ENCODE measurements at regions not wholly inside any gene's neighbourhood (a gene's known extent, or its start where the extent isn't known, plus 50 kb on each side); places are given as distances from the start of the nearest gene placed in this dataset.

DNA sequence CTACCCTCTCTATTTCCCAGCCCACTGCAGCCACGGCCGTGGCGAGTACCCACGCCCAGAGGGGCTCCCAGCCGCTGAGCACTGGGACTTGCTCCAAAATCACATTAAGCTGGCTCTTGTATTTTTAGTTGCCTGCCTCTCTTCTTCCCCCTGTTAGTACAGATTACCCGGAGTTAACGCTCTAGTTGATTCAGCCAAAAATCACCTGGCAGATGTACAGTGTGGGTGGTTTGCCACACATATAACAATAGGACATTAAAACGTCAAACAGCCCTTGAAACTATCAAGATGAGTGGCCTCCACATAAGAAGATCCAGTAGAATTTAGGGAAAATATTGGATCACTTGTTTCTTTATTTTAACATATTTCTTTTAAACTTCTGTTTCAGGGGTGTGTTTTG lies 268.8 kb upstream of the PRDM1 start:
- no peak for DNase-seq (ENCODE audit: low read depth in 1 of 2, low spot score in 1 of 2)

DNA sequence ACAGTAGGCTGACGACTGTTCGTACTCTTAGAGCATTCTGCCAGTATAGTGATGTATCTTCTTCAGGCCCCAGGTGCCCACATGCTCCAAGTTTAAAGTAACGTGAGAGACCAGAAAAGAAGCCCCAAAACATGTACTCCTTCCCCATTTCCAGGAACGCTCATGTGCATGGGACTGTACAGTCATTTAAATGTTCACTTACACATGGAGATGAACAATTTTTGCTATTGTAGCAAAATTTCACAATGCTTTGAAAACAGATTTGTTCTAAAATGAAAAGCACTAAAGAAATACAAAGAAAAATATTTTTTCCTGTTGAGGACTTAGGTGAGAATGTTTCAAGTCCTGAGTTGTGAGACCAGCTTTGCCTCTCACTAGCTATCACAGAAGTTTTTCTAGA lies 269.3 kb upstream of the PRDM1 start:
- DNase-seq (ENCODE audit: low read depth in 1 of 2, low spot score in 1 of 2) = no peak

DNA sequence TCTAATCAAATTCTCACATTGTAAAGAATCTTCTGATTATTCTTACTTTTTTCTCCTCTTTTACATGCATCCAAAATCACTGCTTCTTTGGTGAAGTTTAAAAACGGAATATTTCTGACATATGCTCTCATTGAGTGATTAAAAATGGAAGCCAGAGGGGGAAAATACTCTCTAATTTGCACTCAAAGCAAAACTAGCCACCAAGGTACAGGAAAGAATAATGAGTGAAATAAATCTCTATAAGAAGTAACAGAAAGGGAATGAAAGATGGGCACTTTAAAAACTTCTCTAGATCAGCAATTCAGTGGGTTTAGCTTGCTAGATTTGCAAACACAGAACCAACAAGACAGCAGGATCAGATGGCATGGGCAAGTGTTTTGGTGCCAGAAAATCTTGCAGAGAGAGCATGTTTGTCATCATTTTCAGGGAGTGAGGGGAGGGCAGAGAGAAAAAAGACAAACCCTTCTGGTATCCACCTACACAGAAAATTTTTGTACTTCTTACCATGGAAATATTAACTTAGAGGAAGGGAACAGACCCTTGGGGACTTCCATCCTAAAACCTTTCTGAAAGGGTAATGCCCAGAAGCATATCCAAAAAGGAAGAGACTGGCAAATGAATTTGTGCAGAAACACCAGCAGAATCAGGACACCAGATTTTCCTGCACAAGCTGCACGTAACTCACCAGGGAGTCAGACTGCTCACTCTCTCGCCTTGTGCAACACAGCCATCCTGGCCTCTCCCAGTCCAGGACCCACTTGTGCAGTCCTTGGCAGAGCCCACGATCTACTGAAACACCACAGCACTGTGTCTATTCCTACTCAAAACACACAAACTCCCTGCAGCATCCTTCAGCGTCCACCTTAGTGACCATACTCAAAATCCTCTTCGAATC lies 270.2 kb upstream of the PRDM1 start:
- DNase-seq (ENCODE audit: low read depth in 1 of 2, low spot score in 1 of 2) = no peak

DNA sequence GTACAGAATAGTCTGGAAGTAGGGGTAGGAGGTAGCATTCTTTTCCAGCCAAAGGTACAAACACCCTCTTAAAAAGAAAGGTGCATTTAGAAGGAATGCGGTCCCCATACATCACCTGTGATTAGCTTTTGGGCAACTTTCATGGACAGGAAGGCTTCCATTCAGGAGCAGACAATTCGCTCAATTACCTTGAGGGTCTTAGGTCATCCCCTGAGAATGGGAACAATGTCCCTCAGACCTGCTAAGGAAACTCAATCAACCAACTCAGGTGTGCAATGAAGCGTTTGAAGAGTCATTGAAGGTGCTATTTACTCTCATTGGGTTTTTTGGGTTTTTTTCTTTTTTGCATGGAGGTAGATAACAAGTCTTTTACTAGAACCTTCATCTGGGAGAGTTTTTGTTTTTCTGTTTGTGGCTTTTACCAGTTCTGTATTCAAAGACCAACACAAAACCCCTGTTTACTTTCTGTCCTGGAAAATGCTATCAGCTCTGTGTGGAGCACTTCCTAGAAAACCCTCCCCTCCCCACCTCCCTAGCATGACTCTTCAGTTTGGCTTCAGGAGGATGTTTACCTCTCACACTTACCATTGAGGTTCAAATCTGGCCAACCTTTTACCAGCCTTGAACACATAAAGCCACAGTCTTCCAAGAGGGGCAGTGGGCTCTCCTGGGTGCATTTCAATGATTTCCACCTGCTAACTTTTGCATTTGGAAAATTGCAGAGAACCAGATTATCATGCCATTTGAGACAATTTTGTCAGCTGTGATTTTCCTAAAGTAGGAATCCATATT lies 271.2 kb upstream of the PRDM1 start:
- DNase-seq (ENCODE audit: low read depth in 1 of 2, low spot score in 1 of 2) = no peak

DNA sequence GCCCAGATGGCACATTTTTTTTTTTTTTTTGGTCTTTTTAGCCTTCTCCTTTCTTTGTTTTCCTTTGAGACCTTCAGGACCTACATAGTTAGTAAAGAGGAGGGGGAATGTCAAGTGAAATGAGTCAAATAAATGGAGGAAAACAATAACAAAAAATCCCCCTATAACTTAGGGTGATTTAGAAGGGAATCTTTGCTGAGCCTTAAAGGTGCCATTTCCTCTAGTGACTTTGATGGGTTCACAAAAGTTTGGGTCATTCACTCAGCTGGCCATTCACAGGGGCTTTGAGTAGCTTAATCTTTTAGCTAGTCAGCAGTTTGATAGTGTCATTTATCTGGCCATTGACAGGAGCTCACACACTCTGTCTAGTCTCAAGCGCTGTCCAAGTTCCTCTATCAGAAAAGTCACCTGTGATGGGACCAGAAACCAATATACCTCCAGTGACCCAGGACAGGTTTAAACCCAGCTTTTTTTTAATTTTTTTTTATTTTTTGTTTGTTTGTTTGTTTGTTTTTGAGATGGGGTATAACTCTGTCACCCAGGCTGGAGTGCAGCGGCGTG lies 275.1 kb upstream of the PRDM1 start:
- no peak for DNase-seq (ENCODE audit: low read depth in 1 of 2, low spot score in 1 of 2)

DNA sequence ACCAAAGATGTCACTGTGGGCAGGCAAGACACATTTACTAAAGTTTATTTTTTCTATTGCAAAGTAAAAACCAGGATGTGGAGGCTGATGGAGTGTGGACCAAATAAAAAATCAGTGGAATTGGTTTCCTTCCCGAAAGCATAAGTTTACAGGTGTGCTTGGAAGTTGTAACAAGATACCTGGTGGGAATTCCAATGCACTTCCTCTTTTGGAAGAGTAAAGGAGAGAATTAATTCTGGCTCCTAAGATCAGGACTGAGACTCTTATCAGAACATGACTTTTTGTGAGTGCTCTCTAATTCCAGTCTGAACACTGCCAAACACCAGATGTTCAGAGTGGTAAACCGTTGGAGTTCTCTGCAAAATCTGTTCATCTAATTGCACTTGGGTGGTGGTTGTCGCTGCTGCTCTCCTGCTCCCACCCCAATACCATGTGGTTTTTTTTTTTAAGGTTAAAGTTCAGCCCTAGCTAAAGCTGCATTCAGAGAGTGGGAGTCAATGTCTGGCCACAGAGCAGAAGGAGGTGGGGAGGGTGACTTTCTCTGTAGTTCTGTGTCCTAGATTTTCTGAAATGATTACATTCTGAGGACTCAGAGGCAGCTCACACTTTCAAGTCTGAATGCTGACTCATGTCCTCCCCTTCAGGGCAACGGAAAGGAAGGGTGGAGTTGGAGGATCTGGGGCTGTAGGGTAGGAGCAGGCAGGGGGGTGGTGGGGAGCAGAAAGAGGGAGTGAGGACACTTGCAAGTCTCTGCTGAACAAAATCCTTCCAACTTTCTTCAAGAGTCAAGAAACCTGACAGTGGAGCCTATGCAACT lies 275.8 kb upstream of the PRDM1 start:
- peak in 1 of 2 donors; percentile 6 for DNase-seq (ENCODE audit: low read depth in 1 of 2, low spot score in 1 of 2)

DNA sequence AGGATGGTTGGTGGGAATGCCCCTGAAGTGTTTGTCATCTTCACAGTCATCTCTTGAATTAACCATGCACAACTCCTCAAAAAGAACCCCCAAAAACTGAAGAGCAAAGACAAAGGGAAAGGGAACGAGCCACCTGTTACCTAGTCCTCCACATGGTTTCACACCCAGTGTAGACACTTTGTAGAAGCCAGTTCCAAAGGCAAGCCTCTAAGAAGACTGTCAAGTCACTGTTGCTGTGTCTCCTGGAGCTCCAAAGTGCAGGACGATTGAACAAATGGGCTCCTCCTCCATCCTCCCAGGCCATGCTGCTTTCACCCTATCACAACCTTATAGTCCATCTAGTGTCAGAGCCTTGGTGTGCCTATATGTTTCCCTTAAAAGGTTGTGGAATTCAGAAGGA lies 277.6 kb upstream of the PRDM1 start:
- DNase-seq (ENCODE audit: low read depth in 1 of 2, low spot score in 1 of 2) = no peak

DNA sequence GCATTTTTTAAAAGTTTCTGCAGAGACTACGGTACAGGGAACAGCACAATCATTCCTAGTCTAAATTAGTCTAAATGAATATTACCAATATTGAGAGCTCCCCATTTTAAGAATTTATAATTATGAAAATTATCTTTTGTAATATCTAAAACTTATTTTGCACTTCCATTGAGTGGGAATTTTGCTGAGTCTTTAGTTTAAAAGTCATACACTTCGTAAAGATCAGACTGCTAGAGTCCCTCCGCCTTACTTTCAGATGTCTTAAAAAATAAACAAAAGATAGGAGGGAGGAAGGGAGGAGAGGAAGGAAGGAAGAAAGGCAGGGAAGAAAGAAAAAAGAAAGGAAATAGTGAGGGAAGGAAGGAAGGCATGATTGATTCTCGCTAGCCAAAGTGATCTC lies 278.2 kb upstream of the PRDM1 start:
- DNase-seq (ENCODE audit: low read depth in 1 of 2, low spot score in 1 of 2) = no peak

DNA sequence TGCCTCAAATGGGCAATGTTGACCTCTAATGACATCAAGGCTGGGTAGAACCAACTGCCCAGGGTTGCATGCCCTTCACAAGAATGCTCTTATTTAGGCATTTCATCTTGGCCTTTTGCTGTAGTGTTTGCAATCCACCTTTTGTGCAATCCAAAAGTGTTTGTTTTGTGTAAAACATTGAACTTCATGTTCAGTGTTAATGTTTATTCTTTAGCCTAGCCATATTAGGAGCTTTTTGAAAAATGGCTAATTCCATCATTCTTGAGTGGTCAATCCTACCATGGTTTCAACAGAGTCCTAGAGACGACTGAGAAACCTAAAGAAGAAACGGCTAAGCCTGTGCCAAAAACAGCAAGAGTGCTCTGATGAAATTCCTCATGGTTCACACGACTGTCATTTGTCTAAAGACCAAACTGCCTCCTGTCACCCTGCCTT lies 279.6 kb upstream of the PRDM1 start:
- no peak for DNase-seq (ENCODE audit: low read depth in 1 of 2, low spot score in 1 of 2)

DNA sequence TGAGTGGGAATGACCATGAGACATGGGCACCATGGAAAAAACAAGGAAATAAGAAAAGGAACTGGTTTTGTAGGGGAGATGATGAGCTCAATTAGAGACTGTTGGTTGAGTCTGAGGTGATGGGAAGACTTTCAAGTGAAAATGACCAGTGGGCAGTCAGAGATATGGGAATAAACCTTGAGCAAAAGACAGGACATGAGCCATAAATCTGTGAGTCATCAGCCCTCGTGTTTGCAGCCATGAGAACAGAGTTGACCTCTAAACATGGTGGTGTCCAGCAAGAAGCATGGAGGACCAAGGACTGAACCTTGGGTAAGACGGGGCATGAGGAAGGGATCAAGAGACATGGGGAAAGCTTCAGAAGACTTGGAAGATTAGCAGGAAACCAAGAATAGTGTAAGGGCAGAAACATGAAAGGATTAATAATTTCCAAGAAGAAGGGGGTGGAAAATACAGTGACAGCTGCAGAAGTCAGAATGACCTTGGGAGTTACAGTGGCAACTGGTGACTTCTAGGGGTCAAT lies 280.6 kb upstream of the PRDM1 start:
- DNase-seq (ENCODE audit: low read depth in 1 of 2, low spot score in 1 of 2) = no peak

DNA sequence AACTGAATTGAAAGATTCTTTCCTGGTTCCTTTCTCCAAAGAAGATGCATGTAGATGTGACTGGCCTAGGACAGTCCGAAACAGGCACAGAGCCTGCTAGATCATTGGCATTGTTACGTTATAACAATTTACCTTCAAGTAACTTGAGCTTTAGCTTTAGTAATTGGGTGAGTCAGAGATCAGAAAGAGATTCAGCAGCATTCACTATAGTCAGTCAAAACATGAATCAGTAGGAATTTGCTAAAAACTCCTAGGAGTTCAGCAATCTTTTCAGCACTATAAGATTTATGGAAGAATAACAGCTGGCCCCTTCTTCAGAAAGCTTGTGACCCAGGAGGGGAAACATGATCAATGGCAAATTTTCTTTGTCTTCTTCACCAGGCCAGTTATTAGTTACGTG lies 281.7 kb upstream of the PRDM1 start:
- no peak for DNase-seq (ENCODE audit: low read depth in 1 of 2, low spot score in 1 of 2)

DNA sequence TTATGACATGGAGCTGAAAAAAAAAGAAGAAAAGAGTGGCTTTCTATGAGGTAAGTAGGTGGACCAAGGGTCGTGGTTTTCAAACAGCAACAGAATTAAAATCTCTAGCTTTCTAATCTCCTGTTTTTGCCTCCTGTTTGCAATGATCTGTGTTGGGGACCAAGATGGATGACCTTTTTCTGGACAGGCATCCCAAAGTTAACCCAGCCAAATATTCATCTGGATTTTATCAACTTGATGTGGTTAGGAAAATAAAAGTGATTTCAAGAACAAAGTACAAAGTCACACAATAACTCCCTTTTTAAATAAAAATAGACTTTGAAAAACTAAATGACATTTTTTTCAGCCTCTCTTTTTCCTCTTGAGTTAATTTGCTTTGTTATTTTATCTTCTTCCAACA lies 282.1 kb upstream of the PRDM1 start:
- no peak for DNase-seq (ENCODE audit: low read depth in 1 of 2, low spot score in 1 of 2)

DNA sequence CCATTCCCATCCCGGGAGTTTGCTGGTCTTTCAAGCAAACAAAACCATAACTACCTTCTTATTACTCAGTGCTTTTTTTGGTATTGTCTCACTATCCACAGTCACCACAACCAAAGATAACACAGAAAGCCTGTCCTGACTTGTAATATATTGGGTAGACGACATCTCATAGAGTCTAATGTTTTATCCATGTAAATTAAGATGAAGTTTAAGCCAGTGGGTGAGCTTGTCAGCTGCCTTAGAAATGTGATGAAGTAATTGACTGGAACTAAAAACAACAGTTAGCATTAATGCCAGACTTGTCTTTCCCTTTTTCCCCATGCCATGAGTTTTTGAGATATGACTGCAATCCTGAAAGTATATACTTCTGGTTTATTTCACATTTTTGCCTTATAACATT lies 282.7 kb upstream of the PRDM1 start:
- DNase-seq (ENCODE audit: low read depth in 1 of 2, low spot score in 1 of 2) = no peak

DNA sequence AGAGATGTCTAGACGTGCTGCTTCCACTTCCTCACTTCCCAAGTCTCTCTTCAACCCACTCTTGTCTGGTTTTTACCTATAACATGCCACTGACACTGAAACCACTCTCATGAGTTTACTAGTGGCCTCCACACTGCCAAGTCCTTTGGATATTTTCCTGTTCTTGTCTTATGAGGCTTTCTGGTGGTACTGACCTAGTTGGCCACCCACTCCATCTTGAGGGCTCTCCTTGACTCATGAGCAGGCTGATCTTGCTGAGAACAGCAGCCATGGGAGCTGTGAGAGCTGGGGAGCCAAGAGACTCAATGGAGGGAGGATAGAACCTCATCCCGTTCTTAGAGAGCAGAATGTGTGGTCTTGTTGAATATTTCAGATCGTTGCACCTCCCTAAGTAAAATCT lies 283.4 kb upstream of the PRDM1 start:
- no peak for DNase-seq (ENCODE audit: low read depth in 1 of 2, low spot score in 1 of 2)

DNA sequence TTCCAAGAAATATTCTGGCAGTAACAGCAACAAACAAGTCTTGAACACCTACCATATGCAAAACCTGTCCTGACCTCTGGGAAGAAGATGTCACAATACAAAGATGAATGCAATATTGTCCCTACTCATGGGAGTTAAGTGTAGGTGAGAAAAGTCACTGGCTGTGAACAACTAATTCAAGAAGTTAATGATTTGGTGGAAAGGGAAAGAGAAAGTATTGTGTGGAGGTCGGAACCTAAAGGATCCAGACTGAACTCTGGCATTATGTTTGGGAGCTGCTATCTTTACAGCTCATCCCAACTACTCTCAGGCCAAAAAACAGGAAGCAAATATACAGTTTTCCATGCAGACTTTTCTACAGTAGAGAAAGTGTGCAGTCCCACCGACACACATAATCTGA lies 285.3 kb upstream of the PRDM1 start:
- no peak for DNase-seq (ENCODE audit: low read depth in 1 of 2, low spot score in 1 of 2)

DNA sequence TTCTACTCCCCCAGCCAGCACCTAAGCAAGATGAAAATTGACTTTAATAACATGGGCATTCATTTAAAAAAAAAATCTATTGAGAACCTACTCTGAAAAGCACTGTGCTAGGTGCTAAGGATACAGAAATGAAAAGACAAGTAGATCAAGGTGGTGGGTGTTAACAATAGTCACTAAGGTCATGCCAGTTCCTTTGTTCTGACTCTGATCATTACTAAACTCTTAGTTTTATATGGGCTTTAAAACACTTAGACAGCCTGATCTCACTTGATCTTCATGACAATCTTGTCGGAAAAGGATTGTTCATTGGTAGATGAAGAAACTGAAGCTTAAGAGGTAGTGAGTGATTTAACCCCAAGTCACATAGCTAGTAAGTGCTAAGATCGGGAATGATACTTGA lies 285.7 kb upstream of the PRDM1 start:
- DNase-seq (ENCODE audit: low read depth in 1 of 2, low spot score in 1 of 2) = no peak

DNA sequence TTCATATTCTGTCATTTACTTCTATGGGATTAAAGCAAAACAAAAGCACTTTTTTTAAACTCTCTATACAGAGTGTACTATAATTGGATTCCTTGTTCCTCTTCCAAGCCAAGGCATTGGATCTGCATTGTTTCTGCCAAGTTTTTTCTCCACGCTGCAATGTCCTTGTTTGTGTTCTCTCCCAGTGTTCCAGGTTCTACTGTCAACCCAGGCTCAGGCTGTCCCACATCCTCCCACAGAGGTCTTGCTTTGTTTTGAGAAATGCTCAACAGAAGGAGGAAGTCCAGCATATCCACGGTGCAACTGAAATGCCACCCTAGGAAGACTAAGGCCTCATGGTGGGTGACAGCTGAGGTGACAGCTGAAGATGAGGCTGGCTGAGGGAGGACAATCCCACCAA lies 287.1 kb upstream of the PRDM1 start:
- no peak for DNase-seq (ENCODE audit: low read depth in 1 of 2, low spot score in 1 of 2)

DNA sequence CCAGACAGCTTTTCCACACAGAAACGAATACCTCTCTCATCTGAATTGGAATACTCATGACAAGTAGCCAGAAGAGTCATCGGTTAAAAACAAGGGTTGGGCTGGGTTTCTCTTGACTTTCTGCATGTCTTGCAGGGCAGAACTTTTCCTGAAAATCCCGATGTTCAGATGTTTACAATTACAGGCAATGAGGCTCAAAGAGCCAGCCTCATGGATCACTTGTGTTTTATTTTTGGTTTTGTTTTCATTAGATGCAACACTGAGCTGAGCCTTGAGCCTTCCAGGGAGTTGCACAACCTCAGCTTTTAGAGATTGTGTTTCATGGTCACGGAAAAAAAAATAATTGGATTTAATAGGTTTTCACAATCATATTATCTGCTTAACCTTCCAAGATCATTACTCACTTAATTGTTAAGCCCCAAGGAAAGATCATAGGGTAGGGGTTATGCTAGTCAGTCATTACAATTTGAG lies 288.1 kb upstream of the PRDM1 start:
- no peak for DNase-seq (ENCODE audit: low read depth in 1 of 2, low spot score in 1 of 2)

DNA sequence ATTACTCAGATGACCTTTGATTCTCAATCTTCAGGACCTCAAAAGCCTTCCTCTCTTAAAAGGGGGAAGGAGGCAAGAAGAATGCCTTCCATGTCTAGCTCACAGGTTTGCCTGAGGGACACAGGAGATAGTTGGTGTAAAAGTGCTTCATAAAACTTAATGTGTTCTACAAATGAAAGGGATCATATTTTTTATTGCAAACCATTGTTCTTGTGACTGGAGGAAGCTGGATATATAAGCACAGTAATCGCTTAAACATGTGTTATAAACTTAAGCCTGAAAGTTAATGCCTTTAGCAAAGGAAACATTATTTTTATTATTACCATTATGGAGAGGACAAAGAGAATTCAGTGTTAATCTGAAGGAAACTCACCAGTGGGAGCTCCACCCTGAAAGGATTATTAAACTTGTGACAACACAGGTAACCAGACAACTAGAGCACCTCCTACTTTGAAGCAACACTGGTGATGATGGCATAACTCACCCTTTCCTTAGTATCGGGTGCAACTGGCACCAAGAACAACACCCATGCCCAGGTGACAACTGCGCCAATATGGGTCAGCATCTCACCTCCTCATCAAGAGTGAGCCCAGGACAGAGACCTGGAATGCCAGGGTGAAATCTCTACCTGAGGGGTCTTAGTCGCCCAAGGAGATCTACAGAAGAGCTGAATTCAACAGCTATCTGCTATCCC lies 288.7 kb upstream of the PRDM1 start:
- no peak for DNase-seq (ENCODE audit: low read depth in 1 of 2, low spot score in 1 of 2)

DNA sequence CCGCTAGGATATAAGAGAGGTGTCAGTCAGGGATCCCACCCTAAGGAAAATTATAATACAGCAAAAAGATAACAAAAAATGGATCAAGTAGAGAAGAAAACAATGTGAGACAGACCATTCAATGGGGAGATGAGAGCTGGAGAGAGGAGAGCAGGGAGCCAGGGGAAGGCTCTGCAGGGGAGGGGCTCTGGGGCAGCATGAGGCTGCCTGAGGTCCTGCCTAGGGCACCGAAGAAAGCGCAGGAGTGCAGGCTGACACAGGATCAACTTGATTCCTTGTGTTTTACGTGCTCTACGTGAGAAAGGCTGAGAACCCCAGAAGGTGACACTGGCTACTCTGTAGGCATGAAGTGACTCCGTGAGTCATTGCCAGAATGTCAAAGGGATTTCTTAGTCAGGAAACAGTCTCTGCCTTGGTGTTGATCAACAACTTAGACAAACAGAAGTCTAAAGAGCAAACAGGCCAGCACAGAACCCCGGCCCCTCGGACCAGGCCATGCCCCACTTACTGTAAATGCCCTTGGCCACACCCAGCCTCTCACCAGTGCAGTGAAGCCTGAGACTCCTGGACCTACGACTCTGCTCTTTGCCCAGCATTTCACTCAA lies 290.1 kb upstream of the PRDM1 start:
- DNase-seq (ENCODE audit: low read depth in 1 of 2, low spot score in 1 of 2) = no peak

Data from activated T-helper 1 cell treated with anti-CD3 and anti-CD28 coated beads, Interleukin-2, amount 50 U/mL, for 16 hours (primary cell).